GM12878 (cell line): ENCODE measurements at regions not wholly inside any gene's neighbourhood (a gene's known extent, or its start where the extent isn't known, plus 50 kb on each side); places are given as distances from the start of the nearest gene placed in this dataset.

Experiments
- ATAC-seq: fragments of 200-7000 bp; cut with Tn5 transposase; 3 replicates; pipeline ENCODE4 v1.9.1; 2020; ENCODE audit warnings: mild to moderate bottlenecking, moderate library complexity
- BruUV-seq: library from RNA; stranded (reverse); fragments of 400-500 nt; replicated peaks from 2 replicates; lab custom pipeline; 2021; lab: Mats Ljungman, UMichigan
- CTCF ChIA-PET: fragments of 300-600 bp; sonication (Branson Sonifier 250); formaldehyde crosslinking; extraction: SDS; loops from one replicate; lab custom pipeline; 2021; ENCODE audit warnings: inconsistent platforms; lab: Yijun Ruan, JAX
- POLR2A ChIA-PET: fragments of 350-600 bp; formaldehyde crosslinking; extraction: SDS; loops from one replicate; lab custom pipeline; 2021; ENCODE audit warnings: inconsistent platforms; lab: Charles Lee
- RAD21 ChIA-PET: fragments of 300-600 bp; sonication (Branson Sonifier 250); formaldehyde crosslinking; loops from one replicate; lab custom pipeline; 2023; ENCODE audit warnings: antibody characterized with exemption; ENCODE audit not compliant: unreplicated experiment; lab: Charles Lee
- SMC1A ChIA-PET: fragments of 300-600 bp; sonication (Branson Sonifier 250); formaldehyde crosslinking; loops from one replicate; lab custom pipeline; 2023; ENCODE audit not compliant: unreplicated experiment, uncharacterized antibody; lab: Charles Lee
- DNase-seq: peaks from one replicate; pipeline ENCODE4 v3.0.0-alpha.2; 2011; ENCODE audit warnings: low read depth, low spot score
- FAIRE-seq: peaks from 3 replicates; lab custom pipeline; 2011; peaks lifted over from hg19 to GRCh38; lab: Jason Lieb, UNC
- H2AFZ ChIP-seq: 2 replicates; pipeline ENCODE4 v1.6.0; 2011; ENCODE audit warnings: low read depth, low read length, control low read depth; ENCODE audit not compliant: control insufficient read depth
- H3K27ac ChIP-seq: 2 replicates; pipeline ENCODE4 v1.5.1; 2011; ENCODE audit warnings: control low read depth; ENCODE audit not compliant: control insufficient read depth, insufficient read depth
- H3K27me3 ChIP-seq, 2 experiments: replicated peaks in 1 of 2; 2 replicates each; pipeline versions ENCODE4 v1.6.0 to v1.6.1; 2011; ENCODE audit warnings: low read length in 1 of 2; ENCODE audit not compliant: control insufficient read depth in 2 of 2, insufficient read depth in 2 of 2
- H3K36me3 ChIP-seq, 2 experiments: 2 replicates each; pipeline ENCODE4 v1.5.1; 2011; ENCODE audit warnings: low read length in 1 of 2; ENCODE audit not compliant: control insufficient read depth in 2 of 2, insufficient read depth in 2 of 2
- H3K4me1 ChIP-seq: 2 replicates; pipeline ENCODE4 v1.6.1; 2011; ENCODE audit warnings: mild to moderate bottlenecking, low read length, moderate library complexity, mixed read lengths; ENCODE audit not compliant: control insufficient read depth, insufficient read depth
- H3K4me2 ChIP-seq: 2 replicates; pipeline ENCODE4 v1.6.0; 2011; ENCODE audit warnings: control low read depth; ENCODE audit not compliant: control insufficient read depth, insufficient read depth
- H3K4me3 ChIP-seq: fragments of 200-600 bp; sonication (generic); 2 replicates; pipeline ENCODE4 v1.5.1; 2016
- H3K79me2 ChIP-seq: 2 replicates; pipeline ENCODE4 v1.6.0; 2011; ENCODE audit warnings: low read length; ENCODE audit not compliant: control insufficient read depth, insufficient read depth
- H3K9ac ChIP-seq: 2 replicates; pipeline ENCODE4 v1.8.0; 2011; ENCODE audit warnings: low read length, control low read depth, mixed read lengths; ENCODE audit not compliant: control insufficient read depth, insufficient read depth
- H3K9me3 ChIP-seq: replicated peaks from 3 replicates; pipeline ENCODE4 v1.5.1; 2011; ENCODE audit warnings: mild to moderate bottlenecking, low read length; ENCODE audit not compliant: control insufficient read depth, insufficient read depth
- H4K20me1 ChIP-seq: 2 replicates; pipeline ENCODE4 v1.6.0; 2011; ENCODE audit not compliant: control insufficient read depth, insufficient read depth
- CHD1 ChIP-seq: IDR thresholded peaks from 2 replicates; pipeline ENCODE4 v1.6.1; 2012; ENCODE audit warnings: low read depth, low read length, improper control_type of control experiment
- CUX1 ChIP-seq: IDR thresholded peaks from 2 replicates; pipeline ENCODE4 v1.6.1; 2012; ENCODE audit warnings: improper control_type of control experiment, low read depth, low read length; ENCODE audit not compliant: insufficient replicate concordance
- DPF2 ChIP-seq: fragments of 450-650 bp; IDR thresholded peaks from 2 replicates; pipeline ENCODE4 v1.6.1; 2017; ENCODE audit warnings: mild to moderate bottlenecking
- HSF1 ChIP-seq: fragments of 150-350 bp; IDR thresholded peaks from 2 replicates; pipeline ENCODE4 v1.6.1; 2014; ENCODE audit warnings: mild to moderate bottlenecking, low read depth, low read length
- MTA2 ChIP-seq: fragments of 450-650 bp; IDR thresholded peaks from 2 replicates; pipeline ENCODE4 v1.6.1; 2016; ENCODE audit warnings: low read depth, mild to moderate bottlenecking, moderate library complexity
- NFYA ChIP-seq: IDR thresholded peaks from 2 replicates; pipeline ENCODE4 v1.6.1; 2011; ENCODE audit warnings: low read depth, mild to moderate bottlenecking, low read length, improper control_type of control experiment, borderline replicate concordance
- PKNOX1 ChIP-seq: fragments of 450-650 bp; IDR thresholded peaks from 2 replicates; pipeline ENCODE4 v1.6.1; 2016; ENCODE audit warnings: mild to moderate bottlenecking
- POLR2A ChIP-seq: IDR thresholded peaks from 2 replicates; pipeline ENCODE4 v1.6.1; 2011; ENCODE audit warnings: low read depth, mild to moderate bottlenecking, low read length
- RELA ChIP-seq: fragments of 450-650 bp; IDR thresholded peaks from 2 replicates; pipeline ENCODE4 v1.8.0; 2014; ENCODE audit warnings: borderline replicate concordance; ENCODE audit not compliant: partially characterized antibody
- SKIL ChIP-seq: fragments of 450-650 bp; IDR thresholded peaks from 2 replicates; pipeline ENCODE4 v1.6.1; 2017; ENCODE audit warnings: mild to moderate bottlenecking, low read depth, inconsistent platforms; ENCODE audit not compliant: poor library complexity, severe bottlenecking
- SREBF2 ChIP-seq: IDR thresholded peaks from 2 replicates; pipeline ENCODE4 v1.6.1; 2012; ENCODE audit warnings: mild to moderate bottlenecking, low read length
- ZNF207 ChIP-seq: fragments of 450-650 bp; IDR thresholded peaks from 2 replicates; pipeline ENCODE4 v1.6.1; 2014; ENCODE audit warnings: antibody characterized with exemption, mild to moderate bottlenecking, borderline replicate concordance
- ZSCAN29 ChIP-seq: fragments of 450-650 bp; IDR thresholded peaks from 2 replicates; pipeline ENCODE4 v1.6.1; 2017; ENCODE audit warnings: mild to moderate bottlenecking, moderate library complexity
- WGBS: methylation state at CpG from one replicate; pipeline ENCODE4 v1.1.6; 2016; ENCODE audit warnings: low lambda C conversion rate; ENCODE audit not compliant: insufficient replicate concordance, insufficient coverage; ENCODE audit errors: missing lambda C conversion rate; 5-methylcytosine and 5-hydroxymethylcytosine counted together
- in situ Hi-C: fragments of 300-500 bp; cut with MboI; formaldehyde crosslinking; loops from 9 replicates; pipeline ENCODE4 v1.14.3; 2018; ENCODE audit warnings: mixed read lengths
- intact Hi-C: fragments of 100-400 bp; cut with micrococcal nuclease; formaldehyde crosslinking; loops from one replicate; pipeline ENCODE4 v1.14.2; 2022; ENCODE audit not compliant: unreplicated experiment

GRCh38 chr1:209291715-209292114 is 291.8 kb upstream of the CAMK1G start (continued):
- TF ChIP-seq CUX1: no peak
- TF ChIP-seq, all 136 proteins: peak for 0

GRCh38 chr1:209302779-209303568 is 280.5 kb upstream of the CAMK1G start:
- no peaks in the 10 kb centered on the region; a peak in 1 of 4 replicates for H3K27me3 ChIP-seq
- no peak overlapping the region for H2AFZ ChIP-seq
- no peaks in the 10 kb centered on the region for H3K36me3 ChIP-seq
- ChIA-PET RAD21 (no interaction called here), POLR2A (no interaction called here), CTCF (no interaction called here), SMC1A (no interaction called here)
- H4K20me1 ChIP-seq: no peaks in the 10 kb centered on the region
- BruUV-seq: no TSS peak
- intact Hi-C loops (no loop called here), in situ Hi-C loops (no loop called here)
- no peak overlapping the region for H3K4me3 ChIP-seq
- H3K9ac ChIP-seq: no peak overlapping the region
- H3K79me2 ChIP-seq: no peaks in the 10 kb centered on the region
- H3K9me3 ChIP-seq: no peaks in the 10 kb centered on the region
- no peaks in the 10 kb centered on the region for H3K4me1 ChIP-seq
- ATAC-seq: no peak
- no peak for FAIRE-seq
- no peak overlapping the region for H3K27ac ChIP-seq
- TF ChIP-seq RELA (no peak), DPF2 (no peak), POLR2A (no peak), HSF1 (no peak), PKNOX1 (no peak), SREBF2 (no peak), CHD1 (no peak), SKIL (no peak), ZNF207 (no peak), NFYA (no peak), MTA2 (no peak), ZSCAN29 (no peak)
- DNase-seq: no peak
- no peak overlapping the region for H3K4me2 ChIP-seq
- WGBS: 44% methylated on average over 7 of the region's 7 CpGs
